CD14-positive monocyte (primary cell): ENCODE measurements at regions not wholly inside any gene's neighbourhood (a gene's known extent, or its start where the extent isn't known, plus 50 kb on each side); places are given as distances from the start of the nearest gene placed in this dataset.
"Not testable (repeated sequence)": the region's sequence is repeated elsewhere in the genome, so short reads cannot be mapped to it uniquely, and the experiment has no call there.

ENCODE experiments used
- DNase-seq, 3 donors: peaks; one replicate each; pipeline ENCODE4 v3.0.0-alpha.2; 2011 to 2022
- H2AFZ ChIP-seq: 2 replicates; pipeline ENCODE4 v1.6.0; 2012; ENCODE audit warnings: mild to moderate bottlenecking, low read depth, low read length, inconsistent platforms; ENCODE audit not compliant: insufficient read depth, poor library complexity, severe bottlenecking
- H3K27ac ChIP-seq, 2 donors: 1 replicate in 1 of 2; 2 replicates in 1 of 2; pipeline ENCODE4 v1.5.1; 2012 to 2013; ENCODE audit warnings: low read length in 2 of 2, control low read depth in 1 of 2, inconsistent platforms in 1 of 2, low read depth in 1 of 2, mild to moderate bottlenecking in 1 of 2
- H3K27me3 ChIP-seq, 2 donors: one replicate each; pipeline versions ENCODE4 v1.6.0 to v1.6.1; 2011 to 2013; ENCODE audit warnings: low read length in 2 of 2; ENCODE audit not compliant: control insufficient read depth in 2 of 2, insufficient read depth in 2 of 2
- H3K36me3 ChIP-seq, 2 donors: replicated peaks in 1 of 2; 1 replicate in 1 of 2; 2 replicates in 1 of 2; pipeline versions ENCODE4 v1.5.1 to v1.6.1; 2012 to 2013; ENCODE audit warnings: low read length in 2 of 2, control low read depth in 1 of 2, inconsistent platforms in 1 of 2, mild to moderate bottlenecking in 1 of 2; ENCODE audit not compliant: insufficient read depth in 2 of 2, control insufficient read depth in 1 of 2
- H3K4me1 ChIP-seq, 2 donors: 1 replicate in 1 of 2; 2 replicates in 1 of 2; pipeline versions ENCODE4 v1.5.1 to v1.6.1; 2012 to 2013; ENCODE audit warnings: low read length in 2 of 2, control low read depth in 1 of 2, inconsistent platforms in 1 of 2, mild to moderate bottlenecking in 1 of 2, moderate library complexity in 1 of 2; ENCODE audit not compliant: insufficient read depth in 2 of 2, control insufficient read depth in 1 of 2
- H3K4me2 ChIP-seq: replicated peaks from 2 replicates; pipeline ENCODE3; 2012; ENCODE audit warnings: low read length, moderate library complexity, mild to moderate bottlenecking; ENCODE audit not compliant: poor library complexity, severe bottlenecking; ENCODE audit errors: extremely low read depth
- H3K4me3 ChIP-seq, 3 experiments: fragments of 200-600 bp in 1 of 3; sonication (generic) in 1 of 3; replicated peaks in 1 of 3; 1 replicate in 2 of 3; 2 replicates in 1 of 3; pipeline ENCODE4 v1.5.1; 2011 to 2013; ENCODE audit warnings: low read length in 3 of 3, mild to moderate bottlenecking in 3 of 3, control low read depth in 2 of 3, low read depth in 2 of 3, inconsistent platforms in 1 of 3, moderate library complexity in 1 of 3
- H3K79me2 ChIP-seq: 2 replicates; pipeline ENCODE4 v1.6.0; 2012; ENCODE audit warnings: mild to moderate bottlenecking, control low read depth, inconsistent platforms, low read length, moderate library complexity; ENCODE audit not compliant: insufficient read depth
- H3K9ac ChIP-seq: 2 replicates; pipeline ENCODE4 v1.6.0; 2017; ENCODE audit warnings: low read length, mild to moderate bottlenecking; ENCODE audit not compliant: insufficient read depth, poor library complexity, severe bottlenecking
- H3K9me3 ChIP-seq, 2 donors: replicated peaks in 1 of 2; 1 replicate in 1 of 2; 2 replicates in 1 of 2; pipeline versions ENCODE4 v1.5.1 to v1.6.1; 2012 to 2013; ENCODE audit warnings: low read length in 2 of 2, control low read depth in 1 of 2; ENCODE audit not compliant: control insufficient read depth in 1 of 2, insufficient read depth in 1 of 2
- H4K20me1 ChIP-seq: 2 replicates; pipeline ENCODE4 v1.6.0; 2012; ENCODE audit warnings: mild to moderate bottlenecking, low read length, control low read depth, moderate library complexity; ENCODE audit not compliant: insufficient read depth
- H3K27ac Mint-ChIP-seq, 7 donors: one replicate each; pipeline ENCODE4 v1.8.0; 2020; ENCODE audit warnings: mild to moderate bottlenecking in 7 of 7, mixed read lengths in 7 of 7, moderate library complexity in 6 of 7, inconsistent platforms in 2 of 7
- H3K27me3 Mint-ChIP-seq, 3 donors: one replicate each; pipeline ENCODE4 v1.8.0; 2021 to 2022; ENCODE audit warnings: low read depth in 3 of 3, mild to moderate bottlenecking in 3 of 3, mixed read lengths in 3 of 3, moderate library complexity in 3 of 3, inconsistent platforms in 1 of 3
- H3K36me3 Mint-ChIP-seq, 2 donors: one replicate each; pipeline ENCODE4 v1.8.0; 2020; ENCODE audit warnings: mixed read lengths in 2 of 2, inconsistent platforms in 1 of 2, mild to moderate bottlenecking in 1 of 2
- H3K4me1 Mint-ChIP-seq: one replicate; pipeline ENCODE4 v1.8.0; 2020; ENCODE audit warnings: mild to moderate bottlenecking, mixed read lengths
- H3K4me3 Mint-ChIP-seq, 2 donors: one replicate each; pipeline ENCODE4 v1.8.0; 2020; ENCODE audit warnings: mild to moderate bottlenecking in 2 of 2, mixed read lengths in 2 of 2, moderate library complexity in 1 of 2
- H3K9me3 Mint-ChIP-seq, 7 donors: one replicate each; pipeline ENCODE4 v1.8.0; 2020 to 2022; ENCODE audit warnings: mixed read lengths in 7 of 7, mild to moderate bottlenecking in 6 of 7, moderate library complexity in 6 of 7, inconsistent platforms in 2 of 7
- WGBS: methylation state at CpG from one replicate; pipeline ENCODE4 v1.1.5; 2013; ENCODE audit warnings: missing lambda C conversion rate; ENCODE audit not compliant: insufficient coverage; 5-methylcytosine and 5-hydroxymethylcytosine counted together
- intact Hi-C, 2 donors: fragments of 100-400 bp; cut with micrococcal nuclease; formaldehyde crosslinking; loops; one replicate each; pipeline versions ENCODE4 v1.15.0 to v1.15.1; 2023
- TF ChIP-seq, protein P1 (sequence below): fragments of 200-600 bp; IDR thresholded peaks from one replicate; pipeline ENCODE4 v1.8.0; 2022; ENCODE audit warnings: antibody characterized with exemption, mild to moderate bottlenecking

GRCh38 chr14:105950364-105950892, 424.0 kb downstream of the TMEM121 start:
- 90% methylated on average over 3 of the region's 6 CpGs for WGBS
- not testable (repeated sequence) for H3K4me3 Mint-ChIP-seq

DNA sequence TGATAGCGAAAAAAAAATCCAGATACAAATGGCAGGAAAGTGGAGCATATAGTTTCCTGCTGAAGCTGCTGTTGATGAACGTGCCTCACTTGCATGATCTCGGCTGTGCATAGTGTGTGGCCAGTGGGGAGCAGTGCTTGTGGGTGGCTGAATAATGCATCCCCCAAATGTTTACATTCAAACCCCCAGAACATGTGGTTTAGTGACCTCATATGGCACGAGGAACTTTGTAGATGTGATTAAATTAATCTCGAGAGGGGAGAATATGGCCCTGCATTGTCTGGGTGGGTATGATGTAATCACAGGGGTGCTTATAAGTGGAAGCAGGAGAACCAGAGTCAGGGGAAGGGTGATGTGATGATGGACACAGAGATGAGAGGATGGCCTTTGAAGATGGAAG, 425.0 kb downstream of the TMEM121 start:
- H3K4me1 Mint-ChIP-seq, result peaks cover 17% of the 10 kb centered on the region
- Histone ChIP-seq H3K4me2 (no peak overlapping the region), H3K4me1 (peaks cover 9 to 10% of the 10 kb centered on the region in 2 donors), H3K27ac (no peak overlapping the region), H2AFZ (no peak overlapping the region), H3K9me3 (no peaks in the 10 kb centered on the region), H3K36me3 (no peaks in the 10 kb centered on the region), H3K79me2 (no peaks in the 10 kb centered on the region), H4K20me1 (no peaks in the 10 kb centered on the region), H3K27me3 (no peaks in the 10 kb centered on the region), H3K9ac (no peak overlapping the region), H3K4me3 (no peak overlapping the region)
- H3K27ac Mint-ChIP-seq, result peak overlapping the region in 1 of 7 donors; percentile 22
- H3K36me3 Mint-ChIP-seq, result no peaks in the 10 kb centered on the region
- no peak for DNase-seq
- H3K4me3 Mint-ChIP-seq, result no peak overlapping the region
- TF ChIP-seq, protein P1, sequence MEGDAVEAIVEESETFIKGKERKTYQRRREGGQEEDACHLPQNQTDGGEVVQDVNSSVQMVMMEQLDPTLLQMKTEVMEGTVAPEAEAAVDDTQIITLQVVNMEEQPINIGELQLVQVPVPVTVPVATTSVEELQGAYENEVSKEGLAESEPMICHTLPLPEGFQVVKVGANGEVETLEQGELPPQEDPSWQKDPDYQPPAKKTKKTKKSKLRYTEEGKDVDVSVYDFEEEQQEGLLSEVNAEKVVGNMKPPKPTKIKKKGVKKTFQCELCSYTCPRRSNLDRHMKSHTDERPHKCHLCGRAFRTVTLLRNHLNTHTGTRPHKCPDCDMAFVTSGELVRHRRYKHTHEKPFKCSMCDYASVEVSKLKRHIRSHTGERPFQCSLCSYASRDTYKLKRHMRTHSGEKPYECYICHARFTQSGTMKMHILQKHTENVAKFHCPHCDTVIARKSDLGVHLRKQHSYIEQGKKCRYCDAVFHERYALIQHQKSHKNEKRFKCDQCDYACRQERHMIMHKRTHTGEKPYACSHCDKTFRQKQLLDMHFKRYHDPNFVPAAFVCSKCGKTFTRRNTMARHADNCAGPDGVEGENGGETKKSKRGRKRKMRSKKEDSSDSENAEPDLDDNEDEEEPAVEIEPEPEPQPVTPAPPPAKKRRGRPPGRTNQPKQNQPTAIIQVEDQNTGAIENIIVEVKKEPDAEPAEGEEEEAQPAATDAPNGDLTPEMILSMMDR, result no peak
- 60% methylated on average over 2 of the region's 5 CpGs for WGBS
- H3K27me3 Mint-ChIP-seq, result peaks cover 1 to 3% (median 2%) of the 10 kb centered on the region in 3 donors
- H3K9me3 Mint-ChIP-seq, result peaks cover 0 to 12% (median 4%) of the 10 kb centered on the region in 7 donors
- intact Hi-C loops, result no loop called here

More at GRCh38 chr14:105950364-105950892, 424.0 kb downstream of the TMEM121 start:
- H3K9me3 ChIP-seq, H2AFZ ChIP-seq, H3K27me3 ChIP-seq, DNase-seq, H4K20me1 ChIP-seq, H3K9me3 Mint-ChIP-seq, H3K36me3 Mint-ChIP-seq, H3K4me1 ChIP-seq, H3K27ac ChIP-seq, H3K4me2 ChIP-seq, H3K79me2 ChIP-seq, H3K36me3 ChIP-seq, H3K4me3 ChIP-seq, H3K27me3 Mint-ChIP-seq, intact Hi-C loops, H3K9ac ChIP-seq: not testable (repeated sequence)
- Mint-ChIP-seq H3K27ac (peak overlapping the region in 1 of 7 donors; percentile 30), H3K4me1 (peaks cover 17% of the 10 kb centered on the region)
